Upper lobe of left lung (tissue), 6 donors: ENCODE measurements at regions not wholly inside any gene's neighbourhood (a gene's known extent, or its start where the extent isn't known, plus 50 kb on each side); places are given as distances from the start of the nearest gene placed in this dataset.

Experiments used
- ATAC-seq, 2 donors: fragments of 200-7000 bp; cut with Tn5 transposase; one replicate each; pipeline ENCODE4 v1.9.1; 2022; ENCODE audit warnings: mild to moderate bottlenecking in 2 of 2, moderate library complexity in 2 of 2; ENCODE audit not compliant: low FRiP score in 2 of 2
- DNase-seq, 2 donors: peaks; one replicate each; pipeline ENCODE4 v3.0.0-alpha.2; 2019 to 2020
- H3K27ac ChIP-seq, 4 donors: fragments of 200-600 bp; sonication (generic); one replicate each; pipeline ENCODE4 v1.5.1; 2016 to 2019
- H3K27me3 ChIP-seq, 4 donors: fragments of 200-600 bp; sonication (generic); one replicate each; pipeline ENCODE4 v1.5.1; 2017 to 2019
- H3K36me3 ChIP-seq, 4 donors: fragments of 200-600 bp; sonication (generic); one replicate each; pipeline ENCODE4 v1.5.1; 2016 to 2019
- H3K4me1 ChIP-seq, 4 donors: fragments of 200-600 bp; sonication (generic); one replicate each; pipeline ENCODE4 v1.5.1; 2018 to 2019
- H3K4me3 ChIP-seq, 4 donors: fragments of 200-600 bp; sonication (generic); one replicate each; pipeline ENCODE4 v1.5.1; 2017 to 2019; ENCODE audit warnings: mild to moderate bottlenecking in 2 of 4, moderate library complexity in 1 of 4
- H3K9me3 ChIP-seq, 4 donors: fragments of 200-600 bp; sonication (generic); one replicate each; pipeline ENCODE4 v1.5.1; 2018 to 2019
- CTCF ChIP-seq, 6 experiments: fragments of 450-650 bp in 4 of 6; fragments of 200-600 bp in 2 of 6; sonication (generic) in 2 of 6; IDR thresholded peaks; one replicate each; pipeline ENCODE4 v1.5.1; 2016 to 2019; ENCODE audit warnings: antibody characterized with exemption in 6 of 6
- EP300 ChIP-seq, 4 donors: sonication (generic); formaldehyde crosslinking; IDR thresholded peaks; one replicate each; pipeline ENCODE4 v1.5.1; 2017; ENCODE audit warnings: antibody characterized with exemption in 4 of 4, control low read depth in 2 of 4
- POLR2A ChIP-seq, 4 donors: fragments of 450-650 bp; IDR thresholded peaks; one replicate each; pipeline ENCODE4 v1.5.1; 2016 to 2017; ENCODE audit warnings: antibody characterized with exemption in 4 of 4, mild to moderate bottlenecking in 2 of 4
- POLR2AphosphoS5 ChIP-seq, 2 donors: sonication (generic); formaldehyde crosslinking; IDR thresholded peaks; one replicate each; pipeline ENCODE4 v1.5.1; 2017; ENCODE audit warnings: antibody characterized with exemption in 2 of 2
- WGBS, 2 donors: methylation state at CpG; one replicate each; pipeline ENCODE4 v1.1.5; 2017 to 2018; 5-methylcytosine and 5-hydroxymethylcytosine counted together
- donor health status: DM: no; HTN: no; CAD: no; lungs with moderate emphysema.
- donor health status: DM: no; HTN: yes; CAD: no; lungs with severe emphysema.

- H3K27me3 ChIP-seq, result no peaks in the 10 kb centered on the region
- DNase-seq, result no peak
- H3K36me3 ChIP-seq, result no peaks in the 10 kb centered on the region
- no peak overlapping the region for H3K27ac ChIP-seq
- TF ChIP-seq EP300 (IDR thresholded peaks at IDR 0.05), result no peak
- TF ChIP-seq POLR2A (IDR thresholded peaks at IDR 0.05), result no peak
- no peak for TF ChIP-seq CTCF (IDR thresholded peaks at IDR 0.05)
- no peak for TF ChIP-seq POLR2AphosphoS5 (IDR thresholded peaks at IDR 0.05)
- no peaks in the 10 kb centered on the region for H3K9me3 ChIP-seq
- 47 to 54% methylated on average over 7 of the region's 7 CpGs for WGBS, 2 donors
- ATAC-seq, result no peak
- no peaks in the 10 kb centered on the region for H3K4me1 ChIP-seq
- H3K4me3 ChIP-seq, result no peak overlapping the region
Observed at GRCh38 chr10:83991986-83992753, 147.1 kb upstream of the GHITM start.

- Histone ChIP-seq H3K9me3 (no peaks in the 10 kb centered on the region), H3K36me3 (no peaks in the 10 kb centered on the region), H3K27me3 (no peaks in the 10 kb centered on the region), H3K4me1 (no peaks in the 10 kb centered on the region), H3K27ac (no peak overlapping the region), H3K4me3 (no peak overlapping the region)
- DNase-seq (no peak), ATAC-seq (no peak)
- WGBS, 2 donors, result 87 to 92% methylated on average over 3 of the region's 3 CpGs
- no peak for TF ChIP-seq POLR2A (IDR thresholded peaks at IDR 0.05)
- no peak for TF ChIP-seq POLR2AphosphoS5 (IDR thresholded peaks at IDR 0.05)
- TF ChIP-seq CTCF (IDR thresholded peaks at IDR 0.05), result no peak
- TF ChIP-seq EP300 (IDR thresholded peaks at IDR 0.05), result no peak
Observed at GRCh38 chr10:83994325-83994724, 145.0 kb upstream of the GHITM start.

GRCh38 chr10:83995738-83996331, 143.5 kb upstream of the GHITM start:
- H3K27ac ChIP-seq, result no peak overlapping the region
- 53 to 60% methylated on average over 3 to 4 of the region's 4 CpGs for WGBS, 2 donors
- no peaks in the 10 kb centered on the region for H3K27me3 ChIP-seq
- no peak overlapping the region for H3K4me3 ChIP-seq
- ATAC-seq (no peak), DNase-seq (no peak)
- no peaks in the 10 kb centered on the region for H3K36me3 ChIP-seq
- no peaks in the 10 kb centered on the region for H3K4me1 ChIP-seq
- no peaks in the 10 kb centered on the region for H3K9me3 ChIP-seq
- TF ChIP-seq POLR2A (IDR thresholded peaks at IDR 0.05) (no peak), EP300 (IDR thresholded peaks at IDR 0.05) (no peak), CTCF (IDR thresholded peaks at IDR 0.05) (no peak), POLR2AphosphoS5 (IDR thresholded peaks at IDR 0.05) (no peak)

GRCh38 chr10:84004221-84004620, 135.1 kb upstream of the GHITM start:
- 57 to 69% methylated on average over 2 of the region's 2 CpGs for WGBS, 2 donors

More at GRCh38 chr10:84004221-84004620, 135.1 kb upstream of the GHITM start:
- TF ChIP-seq EP300 (IDR thresholded peaks at IDR 0.05) (no peak), POLR2AphosphoS5 (IDR thresholded peaks at IDR 0.05) (no peak), CTCF (IDR thresholded peaks at IDR 0.05) (no peak), POLR2A (IDR thresholded peaks at IDR 0.05) (no peak)
- DNase-seq (no peak), ATAC-seq (no peak)
- Histone ChIP-seq H3K36me3 (no peaks in the 10 kb centered on the region), H3K27me3 (no peaks in the 10 kb centered on the region), H3K4me3 (no peak overlapping the region), H3K4me1 (no peaks in the 10 kb centered on the region), H3K9me3 (no peaks in the 10 kb centered on the region), H3K27ac (no peak overlapping the region)
